ENCODE measurements at regions not wholly inside any gene's neighbourhood (a gene's known extent, or its start where the extent isn't known, plus 50 kb on each side); places are given as distances from the start of the nearest gene placed in this dataset.

DNA sequence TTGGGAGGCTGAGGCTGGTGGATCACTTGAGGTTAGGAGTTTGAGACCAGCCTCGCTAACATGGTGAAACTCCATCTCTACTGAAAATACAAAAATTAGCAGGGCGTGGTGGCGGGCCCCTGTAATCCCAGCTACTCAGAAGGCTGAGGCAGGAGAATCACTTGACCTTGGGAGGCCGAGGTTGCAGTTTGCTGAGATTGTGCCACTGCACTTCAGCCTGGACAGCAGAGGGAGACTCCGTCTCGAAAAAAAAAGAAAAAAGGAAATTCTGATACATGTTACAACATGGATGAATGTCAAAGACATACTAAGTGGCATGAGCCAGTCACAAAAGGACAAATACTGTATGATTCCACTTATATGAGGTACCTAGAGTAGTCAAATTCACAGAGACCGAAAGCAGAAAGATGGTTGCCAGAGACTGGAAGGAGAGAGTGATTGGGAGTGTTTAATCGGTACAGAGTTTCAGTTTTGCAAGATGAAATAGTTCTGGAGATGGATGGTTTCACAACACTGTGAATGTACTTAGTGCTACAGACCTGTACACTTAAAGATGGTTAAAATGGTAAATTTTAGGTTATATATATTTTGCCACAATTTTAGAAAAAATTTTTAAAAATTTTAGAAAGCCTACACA lies 92.3 kb downstream of the BLID start:
- H3K27ac ChIP-seq, result no peak overlapping the region
- no peaks in the 10 kb centered on the region for H3K36me3 ChIP-seq
- no peaks in the 10 kb centered on the region for H3K9me3 ChIP-seq
- TF ChIP-seq POLR2A (IDR thresholded peaks at IDR 0.05) (no peak), EP300 (IDR thresholded peaks at IDR 0.05; ENCODE audit: low read depth) (no peak), POLR2AphosphoS5 (IDR thresholded peaks at IDR 0.05) (no peak), CTCF (IDR thresholded peaks at IDR 0.05) (no peak)
- no peaks in the 10 kb centered on the region for H3K4me1 ChIP-seq
- H3K27me3 ChIP-seq, result no peaks in the 10 kb centered on the region
- no peak for DNase-seq
- in situ Hi-C loops (cut with MboI; ENCODE audit: low pct_ligation_motif_present in 1 of 4, low pct_unique_long_range_greater_than_20kb in 1 of 4, low sequenced_read_pairs in 3 of 4) (no loop called here), intact Hi-C loops (cut with DNase I; ENCODE audit: low total_unique reads) (no loop called here)
- 71 to 84% methylated on average over 2 to 8 of the region's 8 CpGs for WGBS, 2 donors (ENCODE audit: low coverage in 1 of 2)
- H3K4me3 ChIP-seq, result no peak overlapping the region

- Histone ChIP-seq H3K27me3 (no peaks in the 10 kb centered on the region), H3K4me3 (no peak overlapping the region), H3K27ac (no peak overlapping the region), H3K36me3 (no peaks in the 10 kb centered on the region), H3K4me1 (no peaks in the 10 kb centered on the region), H3K9me3 (no peaks in the 10 kb centered on the region)
- TF ChIP-seq CTCF (IDR thresholded peaks at IDR 0.05) (no peak), POLR2A (IDR thresholded peaks at IDR 0.05) (no peak), POLR2AphosphoS5 (IDR thresholded peaks at IDR 0.05) (no peak), EP300 (IDR thresholded peaks at IDR 0.05; ENCODE audit: low read depth) (no peak)
- no peak for DNase-seq
- 86 to 90% methylated on average over 6 of the region's 6 CpGs for WGBS, 2 donors (ENCODE audit: low coverage in 1 of 2)
- intact Hi-C loops (cut with DNase I; ENCODE audit: low total_unique reads), result no loop called here
- in situ Hi-C loops (cut with MboI; ENCODE audit: low pct_ligation_motif_present in 1 of 4, low pct_unique_long_range_greater_than_20kb in 1 of 4, low sequenced_read_pairs in 3 of 4), result no loop called here
Observed at GRCh38 chr11:122022646-122023045, 93.4 kb downstream of the BLID start.

DNA sequence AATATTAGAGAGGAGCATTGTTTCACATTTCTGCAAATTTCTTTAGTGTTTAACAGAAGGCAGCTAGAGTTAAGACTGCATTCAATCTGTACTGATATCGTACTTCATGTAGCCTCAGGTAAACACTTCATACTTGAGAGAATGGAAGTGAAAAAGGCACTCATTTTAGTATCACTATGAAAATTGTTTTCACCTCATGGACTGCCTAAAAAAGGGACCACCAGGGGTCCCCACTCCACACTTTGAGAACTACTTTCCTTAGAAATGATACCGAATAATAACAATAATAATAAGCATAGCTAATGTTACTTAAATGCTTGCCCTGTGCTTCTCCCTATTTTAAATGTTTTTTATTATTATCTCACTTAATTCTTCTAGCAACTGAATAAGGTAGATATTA lies 95.1 kb downstream of the BLID start:
- Histone ChIP-seq H3K9me3 (no peaks in the 10 kb centered on the region), H3K4me1 (no peaks in the 10 kb centered on the region), H3K4me3 (no peak overlapping the region), H3K36me3 (no peaks in the 10 kb centered on the region), H3K27me3 (no peaks in the 10 kb centered on the region), H3K27ac (no peak overlapping the region)
- 61 to 65% methylated on average over 2 of the region's 2 CpGs for WGBS, 2 donors (ENCODE audit: low coverage in 1 of 2)
- DNase-seq, result no peak
- TF ChIP-seq POLR2AphosphoS5 (IDR thresholded peaks at IDR 0.05) (no peak), CTCF (IDR thresholded peaks at IDR 0.05) (peak in 3 of 5 experiments; percentile 15 to 26 (median 23)), EP300 (IDR thresholded peaks at IDR 0.05; ENCODE audit: low read depth) (no peak), POLR2A (IDR thresholded peaks at IDR 0.05) (no peak)
- intact Hi-C loops (cut with DNase I; ENCODE audit: low total_unique reads), result no loop called here
- in situ Hi-C loops (cut with MboI; ENCODE audit: low pct_ligation_motif_present in 1 of 4, low pct_unique_long_range_greater_than_20kb in 1 of 4, low sequenced_read_pairs in 3 of 4), result no loop called here

DNA sequence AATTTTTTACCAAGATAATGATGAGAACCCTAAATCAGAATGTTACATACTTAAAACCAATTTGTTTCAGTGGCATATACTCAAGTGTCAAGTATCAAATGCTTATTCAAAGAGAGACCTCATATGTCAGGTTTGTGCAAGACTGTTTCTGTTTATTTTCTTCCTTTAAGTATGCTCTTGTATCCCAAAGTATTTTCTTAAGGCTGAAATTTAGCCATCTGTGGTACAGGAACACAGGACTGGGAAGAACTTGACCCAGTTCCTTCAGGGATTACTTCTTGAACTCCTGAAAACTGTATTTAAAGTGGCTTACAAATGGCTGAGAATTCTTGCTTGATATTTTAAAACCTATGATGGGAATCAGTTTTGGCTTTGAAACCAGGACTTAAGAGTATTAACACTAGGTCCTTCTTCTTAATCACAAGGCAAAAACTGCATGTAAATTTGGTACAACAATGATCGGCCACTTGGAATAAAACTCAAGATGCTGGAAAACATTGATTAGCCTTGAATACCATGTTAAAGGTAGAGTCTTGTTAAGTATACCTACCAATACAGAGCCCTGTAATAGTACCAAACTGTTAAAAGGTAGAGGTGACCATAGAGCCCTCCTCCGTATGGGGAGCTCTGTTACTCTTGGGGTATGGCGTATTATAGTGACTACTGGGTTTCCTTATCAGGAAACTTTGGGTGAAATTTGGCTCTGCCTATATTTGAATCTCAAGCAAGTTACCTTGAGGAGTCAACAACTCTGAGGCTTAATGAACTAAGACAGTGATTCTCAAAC lies 95.9 kb downstream of the BLID start:
- Histone ChIP-seq H3K27ac (no peak overlapping the region), H3K4me3 (no peak overlapping the region), H3K27me3 (no peaks in the 10 kb centered on the region), H3K4me1 (no peaks in the 10 kb centered on the region), H3K9me3 (no peaks in the 10 kb centered on the region), H3K36me3 (no peaks in the 10 kb centered on the region)
- DNase-seq, result no peak
- intact Hi-C loops (cut with DNase I; ENCODE audit: low total_unique reads) (no loop called here), in situ Hi-C loops (cut with MboI; ENCODE audit: low pct_ligation_motif_present in 1 of 4, low pct_unique_long_range_greater_than_20kb in 1 of 4, low sequenced_read_pairs in 3 of 4) (no loop called here)
- 67 to 93% methylated on average over 1 to 3 of the region's 3 CpGs for WGBS, 2 donors (ENCODE audit: low coverage in 1 of 2)
- no peak for TF ChIP-seq EP300 (IDR thresholded peaks at IDR 0.05; ENCODE audit: low read depth)
- no peak for TF ChIP-seq CTCF (IDR thresholded peaks at IDR 0.05)
- no peak for TF ChIP-seq POLR2A (IDR thresholded peaks at IDR 0.05)
- no peak for TF ChIP-seq POLR2AphosphoS5 (IDR thresholded peaks at IDR 0.05)

All from transverse colon (tissue), 4 donors.